ENCODE measurements at regions not wholly inside any gene's neighbourhood (a gene's known extent, or its start where the extent isn't known, plus 50 kb on each side); places are given as distances from the start of the nearest gene placed in this dataset.
A peak's percentile ranks its signal among the peaks of the same experiment; 100 is the strongest.

- CTCF ChIA-PET: no interaction called here
- no peak overlapping the region for H3K4me3 Mint-ChIP-seq
- no peaks in the 10 kb centered on the region for H3K36me3 Mint-ChIP-seq (ENCODE audit: low read depth)
- H3K4me1 Mint-ChIP-seq (ENCODE audit: low read depth): no peaks in the 10 kb centered on the region
- H3K27me3 Mint-ChIP-seq (ENCODE audit: low read depth): peaks cover 28% of the 10 kb centered on the region
- DNase-seq (no peak), ATAC-seq (no peak)
- POLR2A ChIA-PET: no interaction called here
- no peaks in the 10 kb centered on the region for H3K9me3 Mint-ChIP-seq (ENCODE audit: insufficient read depth)
- no peak overlapping the region for H3K27ac Mint-ChIP-seq
Observed at GRCh38 chr20:40786336-40786735, 97.3 kb upstream of the MAFB start.

GRCh38 chr20:40787941-40788340 is 98.9 kb upstream of the MAFB start:
- H3K27me3 Mint-ChIP-seq (ENCODE audit: low read depth): peaks cover 32% of the 10 kb centered on the region
- CTCF ChIA-PET: no interaction called here
- no peaks in the 10 kb centered on the region for H3K4me1 Mint-ChIP-seq (ENCODE audit: low read depth)
- ATAC-seq: no peak
- H3K9me3 Mint-ChIP-seq (ENCODE audit: insufficient read depth): no peaks in the 10 kb centered on the region
- DNase-seq: no peak
- no peaks in the 10 kb centered on the region for H3K36me3 Mint-ChIP-seq (ENCODE audit: low read depth)
- no peak overlapping the region for H3K4me3 Mint-ChIP-seq
- POLR2A ChIA-PET: no interaction called here
- no peak overlapping the region for H3K27ac Mint-ChIP-seq

- Mint-ChIP-seq H3K27me3 (ENCODE audit: low read depth) (peaks cover 33% of the 10 kb centered on the region), H3K9me3 (ENCODE audit: insufficient read depth) (no peaks in the 10 kb centered on the region), H3K36me3 (ENCODE audit: low read depth) (no peaks in the 10 kb centered on the region), H3K4me3 (no peak overlapping the region), H3K4me1 (ENCODE audit: low read depth) (no peaks in the 10 kb centered on the region), H3K27ac (no peak overlapping the region)
- DNase-seq (peak; percentile 37), ATAC-seq (no peak)
- CTCF ChIA-PET: interaction anchor here (0.9 to 4.0 kb wide), 11 partner anchors 15 to 169 kb away, joined by 3 to 49 read pairs (median 4); no protein-coding TSS in a partner anchor
- POLR2A ChIA-PET: no interaction called here
Observed at GRCh38 chr20:40797425-40797824, 108.4 kb upstream of the MAFB start.

GRCh38 chr20:40798066-40798465 is 109.0 kb upstream of the MAFB start:
- Mint-ChIP-seq H3K9me3 (ENCODE audit: insufficient read depth) (no peaks in the 10 kb centered on the region), H3K4me3 (no peak overlapping the region), H3K27me3 (ENCODE audit: low read depth) (peaks cover 37% of the 10 kb centered on the region), H3K27ac (no peak overlapping the region), H3K36me3 (ENCODE audit: low read depth) (no peaks in the 10 kb centered on the region), H3K4me1 (ENCODE audit: low read depth) (no peaks in the 10 kb centered on the region)
- ATAC-seq (no peak), DNase-seq (no peak)
- ChIA-PET POLR2A (no interaction called here), CTCF (interaction anchor here (0.9 to 4.0 kb wide), 10 partner anchors 14 to 168 kb away, joined by 3 to 49 read pairs (median 6); no protein-coding TSS in a partner anchor)

- no peak for DNase-seq
- Mint-ChIP-seq H3K4me3 (no peak overlapping the region), H3K9me3 (ENCODE audit: insufficient read depth) (no peaks in the 10 kb centered on the region), H3K4me1 (ENCODE audit: low read depth) (no peaks in the 10 kb centered on the region), H3K27ac (no peak overlapping the region), H3K36me3 (ENCODE audit: low read depth) (no peaks in the 10 kb centered on the region), H3K27me3 (ENCODE audit: low read depth) (peaks cover 30% of the 10 kb centered on the region)
- CTCF ChIA-PET: no interaction called here
- POLR2A ChIA-PET: no interaction called here
- ATAC-seq: no peak
Observed at GRCh38 chr20:40802886-40803285, 113.8 kb upstream of the MAFB start.

- no peak overlapping the region for H3K4me3 Mint-ChIP-seq
- H3K36me3 Mint-ChIP-seq (ENCODE audit: low read depth): no peaks in the 10 kb centered on the region
- CTCF ChIA-PET: no interaction called here
Observed at GRCh38 chr20:40803381-40803780, 114.3 kb upstream of the MAFB start.

GRCh38 chr20:40805592-40805991 is 116.6 kb upstream of the MAFB start:
- Mint-ChIP-seq H3K4me1 (ENCODE audit: low read depth) (no peaks in the 10 kb centered on the region), H3K36me3 (ENCODE audit: low read depth) (no peaks in the 10 kb centered on the region), H3K27me3 (ENCODE audit: low read depth) (peaks cover 29% of the 10 kb centered on the region), H3K9me3 (ENCODE audit: insufficient read depth) (no peaks in the 10 kb centered on the region), H3K4me3 (no peak overlapping the region), H3K27ac (no peak overlapping the region)
- CTCF ChIA-PET: no interaction called here
- POLR2A ChIA-PET: no interaction called here
- ATAC-seq (no peak), DNase-seq (no peak)

More at GRCh38 chr20:40803381-40803780, 114.3 kb upstream of the MAFB start:
- POLR2A ChIA-PET: no interaction called here
- no peaks in the 10 kb centered on the region for H3K9me3 Mint-ChIP-seq (ENCODE audit: insufficient read depth)
- H3K4me1 Mint-ChIP-seq (ENCODE audit: low read depth): no peaks in the 10 kb centered on the region
- no peak for DNase-seq
- H3K27me3 Mint-ChIP-seq (ENCODE audit: low read depth): peaks cover 29% of the 10 kb centered on the region
- no peak overlapping the region for H3K27ac Mint-ChIP-seq
- no peak for ATAC-seq

- H3K4me1 Mint-ChIP-seq (ENCODE audit: low read depth): no peaks in the 10 kb centered on the region
- no peak for DNase-seq
- ChIA-PET POLR2A (no interaction called here), CTCF (no interaction called here)
- H3K4me3 Mint-ChIP-seq: no peak overlapping the region
- ATAC-seq: no peak
- no peaks in the 10 kb centered on the region for H3K36me3 Mint-ChIP-seq (ENCODE audit: low read depth)
- H3K27me3 Mint-ChIP-seq (ENCODE audit: low read depth): peaks cover 20% of the 10 kb centered on the region
- H3K9me3 Mint-ChIP-seq (ENCODE audit: insufficient read depth): no peaks in the 10 kb centered on the region
- no peak overlapping the region for H3K27ac Mint-ChIP-seq
Observed at GRCh38 chr20:40806929-40807820, 118.1 kb upstream of the MAFB start.

- Mint-ChIP-seq H3K4me1 (ENCODE audit: low read depth) (no peaks in the 10 kb centered on the region), H3K9me3 (ENCODE audit: insufficient read depth) (no peaks in the 10 kb centered on the region), H3K36me3 (ENCODE audit: low read depth) (no peaks in the 10 kb centered on the region), H3K27me3 (ENCODE audit: low read depth) (peaks cover 16% of the 10 kb centered on the region), H3K27ac (no peak overlapping the region), H3K4me3 (no peak overlapping the region)
- CTCF ChIA-PET: no interaction called here
- DNase-seq (no peak), ATAC-seq (no peak)
- POLR2A ChIA-PET: no interaction called here
Observed at GRCh38 chr20:40807821-40808170, 118.8 kb upstream of the MAFB start.

GRCh38 chr20:40808936-40809335 is 119.9 kb upstream of the MAFB start:
- CTCF ChIA-PET: no interaction called here
- POLR2A ChIA-PET: no interaction called here

GRCh38 chr20:40809361-40809760 is 120.3 kb upstream of the MAFB start:
- no peak for ATAC-seq
- Mint-ChIP-seq H3K9me3 (ENCODE audit: insufficient read depth) (no peaks in the 10 kb centered on the region), H3K27ac (no peak overlapping the region), H3K4me3 (no peak overlapping the region), H3K4me1 (ENCODE audit: low read depth) (no peaks in the 10 kb centered on the region), H3K27me3 (ENCODE audit: low read depth) (peaks cover 16% of the 10 kb centered on the region), H3K36me3 (ENCODE audit: low read depth) (no peaks in the 10 kb centered on the region)
- DNase-seq: no peak
- POLR2A ChIA-PET: no interaction called here
- CTCF ChIA-PET: no interaction called here

More at GRCh38 chr20:40808936-40809335, 119.9 kb upstream of the MAFB start:
- no peaks in the 10 kb centered on the region for H3K4me1 Mint-ChIP-seq (ENCODE audit: low read depth)
- DNase-seq: no peak
- H3K4me3 Mint-ChIP-seq: no peak overlapping the region
- peaks cover 16% of the 10 kb centered on the region for H3K27me3 Mint-ChIP-seq (ENCODE audit: low read depth)
- H3K36me3 Mint-ChIP-seq (ENCODE audit: low read depth): no peaks in the 10 kb centered on the region
- H3K9me3 Mint-ChIP-seq (ENCODE audit: insufficient read depth): no peaks in the 10 kb centered on the region
- no peak for ATAC-seq
- no peak overlapping the region for H3K27ac Mint-ChIP-seq

- ChIA-PET CTCF (interaction anchor here (1.0 kb wide), 1 partner anchor 153 kb away, joined by 3 read pairs; no protein-coding TSS in a partner anchor), POLR2A (no interaction called here)
- Mint-ChIP-seq H3K27me3 (ENCODE audit: low read depth) (peaks cover 7% of the 10 kb centered on the region), H3K27ac (no peak overlapping the region), H3K9me3 (ENCODE audit: insufficient read depth) (no peaks in the 10 kb centered on the region), H3K4me3 (no peak overlapping the region), H3K4me1 (ENCODE audit: low read depth) (no peaks in the 10 kb centered on the region), H3K36me3 (ENCODE audit: low read depth) (no peaks in the 10 kb centered on the region)
- no peak for DNase-seq
- ATAC-seq: no peak
Observed at GRCh38 chr20:40810332-40811000, 121.4 kb upstream of the MAFB start.
